HG03378 (cell line): ENCODE measurements at regions not wholly inside any gene's neighbourhood (a gene's known extent, or its start where the extent isn't known, plus 50 kb on each side); places are given as distances from the start of the nearest gene placed in this dataset.

Experiments
- ATAC-seq: cut with Tn5 transposase; IDR thresholded peaks from one replicate; pipeline ENCODE4 v1.9.1; 2021; ENCODE audit warnings: mild to moderate bottlenecking, moderate library complexity; ENCODE audit not compliant: unreplicated experiment

DNA sequence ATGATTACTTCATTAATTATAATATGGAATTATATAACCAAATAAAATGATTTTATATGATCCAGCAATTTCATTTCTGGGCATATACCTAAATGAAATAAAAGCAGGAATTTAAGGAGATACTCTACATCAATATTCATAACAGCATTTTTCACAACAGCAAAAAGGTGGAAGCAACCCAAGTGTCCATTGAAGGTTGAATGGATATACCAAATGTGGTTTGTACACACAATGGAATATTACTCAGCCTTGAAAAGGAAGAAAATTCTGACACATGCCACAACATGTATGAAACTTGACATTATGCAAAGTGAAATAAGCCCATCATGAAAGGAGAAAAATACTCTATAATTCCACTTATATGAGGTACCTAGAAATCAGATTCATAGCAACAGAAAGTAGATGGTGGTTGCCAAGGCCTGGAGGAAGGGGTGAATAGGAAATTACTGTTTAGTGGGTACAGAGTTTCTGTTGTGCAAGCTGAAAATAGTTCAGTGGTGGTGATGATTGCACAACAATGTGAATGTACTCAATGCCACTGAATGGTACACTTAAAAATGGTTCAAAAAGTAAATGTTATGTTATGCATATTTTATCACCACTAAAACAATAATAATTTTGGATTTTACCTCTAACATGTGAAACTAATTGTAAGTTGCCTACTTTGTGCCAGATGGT lies 471.5 kb downstream of the SPRY1 start:
- no peak for ATAC-seq

- no peak for ATAC-seq
Measured at GRCh38 chr4:123869286-123870215, 473.0 kb downstream of the SPRY1 start.

GRCh38 chr4:123870216-123870876 lies 473.8 kb downstream of the SPRY1 start:
- no peak for ATAC-seq

- ATAC-seq: no peak
Measured at GRCh38 chr4:123871341-123871740, 474.7 kb downstream of the SPRY1 start.

DNA sequence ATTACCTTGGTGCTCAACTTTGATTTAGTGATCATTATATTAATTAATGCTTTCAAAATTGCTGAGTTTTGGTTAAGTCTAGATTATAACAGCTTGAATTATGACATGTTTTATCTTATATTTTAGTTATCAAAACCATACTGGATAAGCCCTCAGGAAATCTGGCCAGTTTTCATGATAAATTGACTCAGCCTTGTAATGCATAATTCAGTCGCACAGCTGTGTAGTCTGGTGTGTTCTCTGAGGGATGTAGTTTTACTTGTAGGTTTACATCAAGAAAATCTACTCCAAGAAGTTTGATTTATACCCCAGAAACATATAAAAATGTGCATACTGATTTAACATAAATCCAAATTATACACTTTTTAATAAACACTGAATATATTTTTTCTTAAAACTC lies 477.5 kb downstream of the SPRY1 start:
- no peak for ATAC-seq

GRCh38 chr4:123876143-123876542 lies 479.5 kb downstream of the SPRY1 start:
- ATAC-seq: no peak

DNA sequence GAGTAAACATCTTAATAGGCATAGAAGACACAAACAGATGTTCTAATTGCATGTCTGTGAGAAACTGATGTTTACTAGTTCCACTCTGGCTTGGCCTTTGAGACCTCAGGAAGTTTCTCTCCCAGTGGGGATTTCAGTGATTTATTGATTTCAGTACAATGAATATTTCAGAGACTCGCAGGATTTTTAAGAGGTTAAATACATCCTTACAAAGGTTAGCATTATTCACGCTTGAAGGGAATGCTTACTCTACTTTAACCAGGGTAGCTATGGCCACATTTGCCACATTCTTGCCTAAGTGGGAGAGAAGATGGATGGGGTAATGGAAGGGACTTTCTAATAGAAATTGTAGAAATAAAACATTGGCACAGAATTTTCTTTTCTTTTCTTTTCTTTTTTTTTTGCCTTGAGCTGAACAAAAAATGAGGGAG lies 480.1 kb downstream of the SPRY1 start:
- ATAC-seq: no peak

DNA sequence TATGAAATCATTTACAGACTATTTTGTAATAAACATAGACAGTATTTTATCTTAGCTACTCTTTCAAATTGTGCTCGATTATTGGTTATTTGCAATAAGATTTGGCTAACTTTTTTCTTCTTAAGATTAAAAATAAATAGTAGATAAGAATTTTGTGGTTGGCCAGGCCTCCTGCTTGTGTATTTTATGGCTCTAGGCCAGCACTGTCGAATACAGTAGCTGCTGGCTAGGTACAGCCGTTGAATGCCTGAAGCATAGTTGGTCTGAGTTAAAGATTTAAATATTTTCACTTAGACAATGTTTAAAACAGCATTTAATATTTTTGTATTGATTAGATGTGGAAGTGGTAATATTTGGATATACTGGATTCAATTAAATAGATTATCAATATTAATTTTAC lies 481.0 kb downstream of the SPRY1 start:
- ATAC-seq: no peak

DNA sequence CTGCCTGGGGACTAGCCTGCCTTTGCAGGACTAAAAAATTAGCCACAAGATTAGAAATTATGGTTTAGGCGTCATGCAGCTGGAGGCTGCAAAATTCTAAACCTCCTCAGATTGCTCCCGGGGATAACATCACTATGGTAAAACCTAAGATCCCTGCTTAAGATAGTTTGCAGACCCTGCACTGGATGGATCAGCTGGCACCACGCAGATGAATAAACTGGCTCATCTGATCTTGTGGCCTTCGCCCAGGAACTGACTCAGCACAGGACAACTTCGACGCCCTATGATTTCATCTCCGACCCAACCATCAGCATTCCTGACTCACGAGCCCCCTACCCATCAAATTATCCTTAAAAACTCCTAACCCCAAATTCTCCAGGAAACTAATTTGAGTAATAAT lies 482.4 kb downstream of the SPRY1 start:
- no peak for ATAC-seq

DNA sequence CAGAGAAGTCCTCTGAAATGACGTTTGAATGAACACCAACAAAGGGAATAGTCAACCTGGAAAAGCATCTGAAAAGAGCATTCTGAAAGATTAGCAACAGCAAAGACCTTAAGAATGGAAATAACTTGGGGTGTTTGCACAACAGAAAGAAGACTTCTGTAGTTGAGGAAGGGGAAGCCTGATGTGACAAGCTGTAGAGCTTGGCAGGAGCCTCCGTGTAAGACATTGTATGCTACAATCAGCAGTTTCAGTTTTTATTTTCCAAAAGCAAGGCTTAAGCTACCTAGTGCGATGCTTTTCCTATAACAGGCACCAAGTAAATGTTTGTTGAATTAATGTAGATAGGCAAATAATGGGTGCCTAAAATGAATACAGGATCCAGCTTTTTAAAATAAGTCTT lies 484.0 kb downstream of the SPRY1 start:
- ATAC-seq: no peak

GRCh38 chr4:123884922-123885321 lies 488.3 kb downstream of the SPRY1 start:
- ATAC-seq: no peak

DNA sequence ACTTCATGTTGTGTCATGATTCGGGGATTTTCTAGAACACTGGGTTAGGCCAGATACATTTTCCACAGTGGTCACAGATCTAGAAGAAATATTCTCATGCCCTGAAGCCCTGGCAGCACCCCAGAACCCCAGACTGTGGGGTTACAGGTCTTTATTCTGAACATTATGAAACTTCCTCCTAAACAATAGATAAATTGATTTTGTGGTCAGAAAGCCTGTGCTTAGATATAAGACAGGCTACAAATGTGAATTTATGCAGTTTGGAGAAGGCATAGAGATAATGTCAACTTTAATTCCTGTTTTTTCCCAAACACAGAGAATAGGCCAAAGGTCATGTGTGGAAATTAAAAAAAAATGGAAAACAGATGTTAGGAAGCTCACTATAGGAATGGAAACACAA lies 492.9 kb downstream of the SPRY1 start:
- ATAC-seq: no peak

- no peak for ATAC-seq
Measured at GRCh38 chr4:123890889-123891288, 494.3 kb downstream of the SPRY1 start.

DNA sequence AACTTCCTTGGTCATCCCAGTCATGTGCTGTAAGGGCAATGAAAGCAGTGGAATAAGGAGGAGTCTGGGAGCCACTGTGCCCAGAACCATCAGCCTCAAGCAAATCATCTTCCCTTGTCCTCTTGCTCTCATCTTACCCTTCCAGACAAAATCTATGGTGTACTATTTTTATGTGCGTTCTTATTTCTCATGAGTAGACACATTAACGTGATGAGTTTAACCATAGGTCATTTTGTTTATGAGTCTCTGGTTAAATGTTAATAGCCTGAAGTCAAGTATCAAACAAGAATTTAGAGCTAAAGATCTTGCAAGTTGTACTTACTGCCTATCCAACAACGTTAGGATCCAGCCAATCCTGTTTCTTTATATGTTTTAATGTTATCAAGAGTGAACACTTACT lies 495.3 kb downstream of the SPRY1 start:
- ATAC-seq: no peak

- ATAC-seq: no peak
Measured at GRCh38 chr4:123892368-123892976, 495.9 kb downstream of the SPRY1 start.

DNA sequence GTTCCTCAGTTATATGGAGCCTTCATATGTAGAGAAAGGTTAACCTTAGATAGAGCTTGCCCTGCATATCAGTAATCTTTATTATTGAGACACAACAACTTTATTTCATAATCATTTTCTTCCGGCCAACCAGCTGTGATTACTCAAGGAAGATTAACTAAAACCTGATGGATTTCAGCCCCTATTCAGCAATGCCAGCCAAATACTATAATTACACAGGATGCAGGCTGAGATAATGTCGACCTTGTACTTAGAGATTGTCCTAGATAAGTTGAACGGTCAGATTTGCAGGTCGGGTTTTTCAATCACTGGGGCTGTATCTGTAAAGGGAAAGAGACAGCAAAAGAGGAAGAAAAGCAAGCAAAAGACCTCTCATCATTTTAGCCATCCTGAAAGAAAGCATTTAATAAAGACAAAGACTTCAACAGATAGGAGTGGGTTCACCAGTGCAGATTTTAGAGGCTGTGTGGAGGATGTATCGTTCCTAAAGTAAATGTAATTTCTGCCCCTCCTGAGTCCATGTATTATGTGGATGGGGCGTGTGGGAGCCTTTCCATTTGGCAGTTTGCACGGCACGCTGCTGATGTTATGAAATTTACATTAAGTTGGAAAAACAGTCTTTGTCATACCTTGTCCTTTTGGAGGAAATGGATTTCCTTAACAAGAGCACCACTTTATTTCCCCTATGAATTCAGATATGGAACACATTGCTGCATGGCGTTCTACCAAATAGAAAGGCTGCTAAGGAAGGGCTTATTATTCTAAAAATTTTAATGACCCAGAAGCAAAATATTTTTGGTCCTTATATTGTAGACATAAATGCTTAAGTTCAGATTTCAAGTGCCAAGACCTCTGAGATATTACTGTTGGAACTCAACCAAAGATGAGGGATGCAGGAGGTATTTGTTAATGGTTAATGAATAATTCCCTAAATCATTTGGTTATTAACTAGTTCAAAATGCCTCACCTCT lies 496.7 kb downstream of the SPRY1 start:
- no peak for ATAC-seq

DNA sequence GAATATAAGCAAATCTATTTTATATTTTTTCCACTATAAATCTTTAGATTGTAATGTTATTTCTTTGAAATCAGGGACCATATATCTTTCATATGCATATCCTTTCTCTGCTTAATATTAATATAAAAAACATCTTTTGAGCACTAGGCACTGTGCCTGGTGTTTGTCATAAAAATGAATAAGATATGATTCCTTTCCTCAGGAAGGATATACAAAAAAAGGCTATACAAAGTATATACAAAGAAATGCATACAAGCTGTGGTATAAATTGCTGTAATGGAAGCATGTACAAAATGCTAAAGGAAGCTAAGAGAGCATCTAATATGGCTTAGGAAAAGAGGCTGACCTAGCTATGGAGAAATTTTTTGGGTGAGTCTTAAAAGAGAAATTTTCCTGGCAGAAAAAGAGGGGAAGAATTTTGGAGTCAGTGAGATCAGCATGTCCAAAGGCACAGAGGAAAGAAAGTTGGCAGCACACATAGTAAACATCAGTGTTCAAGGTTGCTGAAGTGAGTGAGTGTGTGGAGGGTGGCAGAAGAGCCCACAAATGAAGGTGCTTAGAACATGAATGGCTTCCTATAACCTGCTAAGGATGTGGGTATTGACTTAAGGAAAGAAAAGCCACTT lies 500.0 kb downstream of the SPRY1 start:
- no peak for ATAC-seq

DNA sequence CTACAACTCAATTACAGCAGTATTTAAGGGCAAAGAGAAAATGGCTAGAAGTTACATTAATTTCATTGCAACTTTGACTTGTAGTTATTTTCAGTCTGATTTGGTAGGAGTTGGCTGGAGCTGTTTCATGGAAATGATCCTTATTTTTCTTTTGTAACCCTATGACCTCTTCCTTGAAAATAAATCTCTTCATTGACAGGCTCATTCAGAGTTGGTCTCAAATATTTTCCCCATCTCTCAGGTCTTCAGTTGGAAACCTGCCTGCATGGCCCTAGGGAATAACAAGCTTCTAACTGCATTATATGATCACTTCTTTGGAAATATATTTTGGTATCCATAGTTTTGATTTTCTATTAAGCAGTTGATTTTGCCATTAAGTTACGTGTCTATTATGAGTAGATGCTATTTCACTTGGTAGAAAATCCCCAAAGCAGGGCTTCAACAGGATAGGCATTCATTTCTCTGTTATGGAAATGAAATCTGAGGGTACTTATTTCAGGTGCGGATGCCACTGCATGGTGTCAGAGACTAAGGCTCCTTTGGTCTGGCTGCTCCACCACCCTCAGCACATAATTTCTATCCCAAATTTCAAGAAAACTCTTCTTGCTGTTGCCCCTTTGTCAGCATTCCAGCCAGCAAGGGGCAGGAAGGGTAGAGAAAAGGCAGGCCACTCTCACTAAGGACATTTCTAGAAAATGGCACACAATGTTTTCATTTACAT lies 502.5 kb downstream of the SPRY1 start:
- no peak for ATAC-seq

DNA sequence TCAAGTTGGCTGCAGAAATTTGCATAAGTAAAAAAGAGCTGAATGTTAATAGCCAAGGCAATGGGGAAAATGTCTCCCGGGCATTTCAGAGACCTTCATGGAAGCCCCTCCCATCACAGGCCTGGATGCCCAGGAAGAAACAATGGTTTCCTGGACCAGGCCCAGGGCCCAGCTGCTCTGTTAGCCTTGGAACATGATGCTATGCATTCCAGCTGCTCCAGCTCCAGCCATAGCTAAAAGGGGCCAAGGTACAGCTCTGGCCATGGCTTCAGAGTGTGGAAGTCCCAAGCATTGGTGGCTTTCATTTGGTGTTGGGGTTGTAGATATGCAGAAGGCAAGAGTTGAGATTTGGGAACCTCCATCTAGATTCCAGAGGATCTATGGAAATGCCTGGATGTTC lies 508.3 kb downstream of the SPRY1 start:
- ATAC-seq: no peak
